ENCODE measurements at regions not wholly inside any gene's neighbourhood (a gene's known extent, or its start where the extent isn't known, plus 50 kb on each side); places are given as distances from the start of the nearest gene placed in this dataset.

DNA sequence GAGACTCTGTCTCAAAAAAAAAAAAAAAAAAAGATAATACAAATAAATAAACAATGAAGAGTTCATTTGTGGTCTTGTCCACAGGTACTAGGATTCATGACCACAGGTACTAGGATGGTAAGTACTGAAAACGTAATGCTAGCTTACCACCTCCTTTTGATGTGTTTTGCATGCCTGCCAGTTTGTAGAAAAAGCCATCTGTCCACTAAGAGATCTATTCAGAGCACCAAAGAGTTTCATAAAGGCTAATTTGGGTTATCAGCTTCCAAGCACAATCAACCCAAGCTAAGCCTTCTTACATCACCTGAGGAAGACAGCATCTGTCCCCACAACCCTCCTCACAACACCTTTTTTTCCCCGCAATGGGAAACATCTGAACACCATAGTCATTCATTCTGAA lies 477.2 kb downstream of the ZEB2 start:
- TF ChIP-seq, protein P1, sequence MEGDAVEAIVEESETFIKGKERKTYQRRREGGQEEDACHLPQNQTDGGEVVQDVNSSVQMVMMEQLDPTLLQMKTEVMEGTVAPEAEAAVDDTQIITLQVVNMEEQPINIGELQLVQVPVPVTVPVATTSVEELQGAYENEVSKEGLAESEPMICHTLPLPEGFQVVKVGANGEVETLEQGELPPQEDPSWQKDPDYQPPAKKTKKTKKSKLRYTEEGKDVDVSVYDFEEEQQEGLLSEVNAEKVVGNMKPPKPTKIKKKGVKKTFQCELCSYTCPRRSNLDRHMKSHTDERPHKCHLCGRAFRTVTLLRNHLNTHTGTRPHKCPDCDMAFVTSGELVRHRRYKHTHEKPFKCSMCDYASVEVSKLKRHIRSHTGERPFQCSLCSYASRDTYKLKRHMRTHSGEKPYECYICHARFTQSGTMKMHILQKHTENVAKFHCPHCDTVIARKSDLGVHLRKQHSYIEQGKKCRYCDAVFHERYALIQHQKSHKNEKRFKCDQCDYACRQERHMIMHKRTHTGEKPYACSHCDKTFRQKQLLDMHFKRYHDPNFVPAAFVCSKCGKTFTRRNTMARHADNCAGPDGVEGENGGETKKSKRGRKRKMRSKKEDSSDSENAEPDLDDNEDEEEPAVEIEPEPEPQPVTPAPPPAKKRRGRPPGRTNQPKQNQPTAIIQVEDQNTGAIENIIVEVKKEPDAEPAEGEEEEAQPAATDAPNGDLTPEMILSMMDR (IDR thresholded peaks at IDR 0.05; ENCODE audit: extremely low read depth, missing control alignments), result no peak
- DNase-seq (ENCODE audit: low spot score), result no peak

DNA sequence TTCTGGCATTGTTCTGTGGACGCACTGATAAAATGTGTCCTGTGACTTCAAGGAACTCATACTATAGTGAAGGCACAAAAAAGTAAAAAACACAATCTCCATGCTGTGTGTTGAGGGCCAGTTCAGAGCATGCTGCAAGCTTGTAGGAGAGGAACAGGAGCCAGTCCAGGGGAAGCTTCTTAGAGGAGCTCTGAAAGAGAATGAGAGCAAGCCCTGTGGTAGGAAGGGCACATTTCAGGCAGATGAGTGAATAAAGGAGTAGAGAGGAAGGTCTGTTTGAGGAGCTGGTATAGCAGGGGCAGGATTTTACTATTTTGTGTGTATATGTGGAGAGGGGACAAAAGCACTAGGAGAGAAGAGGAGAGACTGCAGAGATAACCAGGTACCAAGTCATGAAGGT lies 478.3 kb downstream of the ZEB2 start:
- no peak for DNase-seq (ENCODE audit: low spot score)
- TF ChIP-seq, protein P1 (IDR thresholded peaks at IDR 0.05; ENCODE audit: extremely low read depth, missing control alignments), result no peak

DNA sequence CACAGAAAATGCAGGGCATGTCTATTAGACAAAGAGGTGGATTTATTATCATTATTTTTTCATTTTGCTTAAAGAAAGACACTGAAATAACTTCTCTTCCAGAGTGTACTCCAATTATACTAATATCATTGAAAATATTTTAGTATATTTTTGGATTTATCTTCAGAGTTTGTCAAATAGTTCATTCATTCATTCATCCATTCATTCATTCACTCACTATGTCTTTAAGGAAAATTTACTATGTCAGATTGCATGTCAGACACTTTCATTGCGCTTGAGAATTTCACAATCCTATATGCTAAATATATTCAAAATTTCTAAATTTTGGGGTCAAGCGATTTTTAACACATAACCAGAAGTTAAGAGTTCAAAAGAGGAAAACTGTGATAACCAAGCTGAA lies 479.1 kb downstream of the ZEB2 start:
- TF ChIP-seq, protein P1 (IDR thresholded peaks at IDR 0.05; ENCODE audit: extremely low read depth, missing control alignments), result no peak
- DNase-seq (ENCODE audit: low spot score), result no peak

DNA sequence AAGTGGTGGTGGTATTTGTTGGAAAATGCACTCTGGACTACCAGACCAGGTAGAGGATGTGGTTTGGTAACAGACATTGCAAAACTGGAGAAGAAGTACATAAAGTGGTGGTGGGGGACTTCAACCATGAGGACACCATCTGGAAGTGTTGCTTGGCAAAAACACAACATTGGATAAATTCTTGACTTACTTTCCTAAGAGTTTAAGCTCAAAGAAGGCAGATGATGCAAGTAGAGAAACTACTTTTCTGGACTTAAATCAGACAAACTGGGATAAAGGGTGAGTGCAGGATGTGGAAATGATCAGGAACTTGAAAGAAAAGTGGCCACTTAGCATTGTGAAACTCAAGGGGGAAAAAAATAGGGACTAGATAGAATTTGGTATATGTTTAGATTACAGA lies 487.4 kb downstream of the ZEB2 start:
- no peak for DNase-seq (ENCODE audit: low spot score)
- TF ChIP-seq, protein P1 (IDR thresholded peaks at IDR 0.05; ENCODE audit: extremely low read depth, missing control alignments), result no peak

DNA sequence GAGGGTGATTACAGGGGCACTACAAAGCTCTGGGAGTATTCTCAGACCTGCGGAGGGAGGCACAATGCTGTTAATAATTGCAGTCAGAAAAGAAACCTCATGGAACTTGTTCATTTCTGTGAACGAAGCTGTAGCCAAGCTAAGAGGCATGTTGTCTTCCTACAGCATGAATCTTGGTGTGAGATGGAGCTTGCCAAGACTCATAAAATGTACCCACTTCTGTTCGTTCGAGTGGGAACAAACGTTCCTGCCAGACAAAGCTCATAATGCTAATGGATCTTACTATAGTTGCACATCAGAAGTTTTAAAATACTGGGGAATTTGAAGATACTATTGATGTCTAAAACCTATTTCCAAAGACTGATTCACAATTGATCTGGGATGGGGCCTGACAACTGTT lies 489.1 kb downstream of the ZEB2 start:
- no peak for DNase-seq (ENCODE audit: low spot score)
- TF ChIP-seq, protein P1 (IDR thresholded peaks at IDR 0.05; ENCODE audit: extremely low read depth, missing control alignments), result no peak

DNA sequence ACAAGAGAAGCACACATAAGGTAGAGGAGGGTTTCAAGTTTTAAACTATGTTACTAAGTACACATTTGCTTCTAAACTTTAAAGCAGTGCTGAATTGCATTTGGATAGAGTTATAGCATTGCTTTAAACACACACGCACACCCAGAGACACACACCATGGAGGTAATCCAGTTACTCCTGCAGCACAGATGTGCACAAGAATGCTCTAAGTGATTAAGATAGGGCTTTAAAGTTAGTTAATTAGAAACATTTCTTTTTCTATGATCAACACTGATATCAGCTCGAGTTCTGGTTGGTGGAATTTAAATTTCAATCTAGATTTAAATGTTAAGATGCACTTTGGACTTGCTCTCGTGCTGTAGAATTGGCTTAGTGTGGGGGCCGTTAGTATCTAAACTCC lies 492.3 kb downstream of the ZEB2 start:
- no peak for DNase-seq (ENCODE audit: low spot score)
- TF ChIP-seq, protein P1 (IDR thresholded peaks at IDR 0.05; ENCODE audit: extremely low read depth, missing control alignments), result no peak

DNA sequence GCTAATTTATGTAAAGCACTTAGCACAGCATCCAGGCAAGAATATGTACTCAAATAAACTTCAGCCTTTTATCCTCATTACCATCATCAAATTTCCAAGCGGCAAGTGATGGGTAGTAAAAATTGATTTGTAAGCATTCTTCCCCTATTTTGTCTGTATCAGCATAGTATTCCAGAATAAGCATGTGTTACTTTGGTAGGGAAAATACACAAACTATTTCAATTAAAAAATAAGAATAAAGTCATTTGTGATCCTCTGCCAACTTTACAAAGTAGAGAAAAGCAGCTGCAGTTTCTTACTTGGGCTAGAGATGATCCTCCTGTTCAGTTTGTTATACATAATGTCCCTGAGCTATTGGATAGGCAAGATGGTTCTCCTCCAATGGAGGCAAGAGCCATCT lies 493.2 kb downstream of the ZEB2 start:
- TF ChIP-seq, protein P1 (IDR thresholded peaks at IDR 0.05; ENCODE audit: extremely low read depth, missing control alignments), result no peak
- DNase-seq (ENCODE audit: low spot score), result no peak

Measured in GM20000 (cell line).